HS-5 (cell line): ENCODE measurements at regions not wholly inside any gene's neighbourhood (a gene's known extent, or its start where the extent isn't known, plus 50 kb on each side); places are given as distances from the start of the nearest gene placed in this dataset.
"Not testable (repeated sequence)": the region's sequence is repeated elsewhere in the genome, so short reads cannot be mapped to it uniquely, and the experiment has no call there.

Experiments
- DNase-seq: peaks from one replicate; pipeline ENCODE4 v3.0.0-alpha.2; 2012; ENCODE audit warnings: low read depth

- no peak for DNase-seq
Measured at GRCh38 chr1:66460776-66461175, 73.2 kb upstream of the SGIP1 start.

- DNase-seq, result no peak
Measured at GRCh38 chr1:66462313-66462712, 71.6 kb upstream of the SGIP1 start.

- no peak for DNase-seq
Measured at GRCh38 chr1:66464351-66464750, 69.6 kb upstream of the SGIP1 start.

- peak; percentile 98 for DNase-seq
Measured at GRCh38 chr1:66464802-66465201, 69.2 kb upstream of the SGIP1 start.

GRCh38 chr1:66466695-66467094 lies 67.3 kb upstream of the SGIP1 start:
- DNase-seq, result not testable (repeated sequence)

- DNase-seq, result no peak
Measured at GRCh38 chr1:66468722-66469121, 65.2 kb upstream of the SGIP1 start.

GRCh38 chr1:66475940-66476339 lies 58.0 kb upstream of the SGIP1 start:
- no peak for DNase-seq

- no peak for DNase-seq
Measured at GRCh38 chr1:66476774-66477173, 57.2 kb upstream of the SGIP1 start.

GRCh38 chr1:66478116-66478515 lies 55.8 kb upstream of the SGIP1 start:
- no peak for DNase-seq

GRCh38 chr1:66480162-66480561 lies 53.8 kb upstream of the SGIP1 start:
- no peak for DNase-seq

- DNase-seq, result not testable (repeated sequence)
Measured at GRCh38 chr1:66481215-66481614, 52.7 kb upstream of the SGIP1 start.
